ENCODE measurements at regions not wholly inside any gene's neighbourhood (a gene's known extent, or its start where the extent isn't known, plus 50 kb on each side); places are given as distances from the start of the nearest gene placed in this dataset.

- TF ChIP-seq CTCF (IDR thresholded peaks at IDR 0.05), result no peak
- no peak for TF ChIP-seq EZH2 (IDR thresholded peaks at IDR 0.05; ENCODE audit: borderline replicate concordance, insufficient read depth, low read depth, low read length, poor library complexity, severe bottlenecking)
Measured at GRCh38 chr1:14071581-14071980, 371.6 kb downstream of the PRDM2 start.

All from B cell (primary cell).